WTC11 (cell line): ENCODE measurements at regions not wholly inside any gene's neighbourhood (a gene's known extent, or its start where the extent isn't known, plus 50 kb on each side); places are given as distances from the start of the nearest gene placed in this dataset.
"Not testable (repeated sequence)": the region's sequence is repeated elsewhere in the genome, so short reads cannot be mapped to it uniquely, and the experiment has no call there.

Experiments used
- ATF3 ChIP-seq: sonication (generic); formaldehyde crosslinking; conservative IDR thresholded peaks from 2 replicates; pipeline ENCODE4 v1.8.1; 2022; ENCODE audit warnings: mild to moderate bottlenecking, missing genetic modification reagents
- ATF6 ChIP-seq: sonication (generic); formaldehyde crosslinking; IDR thresholded peaks from 2 replicates; pipeline ENCODE4 v1.8.1; 2023; ENCODE audit warnings: mild to moderate bottlenecking, missing genetic modification reagents
- CREB1 ChIP-seq: sonication (generic); formaldehyde crosslinking; IDR thresholded peaks from 2 replicates; pipeline ENCODE4 v1.8.0; 2023; ENCODE audit warnings: mild to moderate bottlenecking, missing genetic modification reagents
- KAT7 ChIP-seq: sonication (generic); formaldehyde crosslinking; IDR thresholded peaks from 2 replicates; pipeline ENCODE4 v1.8.1; 2023; ENCODE audit warnings: missing genetic modification reagents, mild to moderate bottlenecking, borderline replicate concordance
- NFE2L1 ChIP-seq: sonication (generic); formaldehyde crosslinking; IDR thresholded peaks from 2 replicates; pipeline ENCODE4 v1.8.1; 2023; ENCODE audit warnings: missing genetic modification reagents
- PRRX2 ChIP-seq: fragments of 250-450 bp; sonication (Bioruptor Pico); IDR thresholded peaks from 2 replicates; pipeline ENCODE4 v1.8.0; 2021; ENCODE audit warnings: mild to moderate bottlenecking
- SMAD4 ChIP-seq: sonication (generic); formaldehyde crosslinking; IDR thresholded peaks from 2 replicates; pipeline ENCODE4 v1.8.0; 2022; ENCODE audit warnings: mild to moderate bottlenecking, missing genetic modification reagents
- SP1 ChIP-seq: sonication (generic); formaldehyde crosslinking; conservative IDR thresholded peaks from 2 replicates; pipeline ENCODE4 v1.8.1; 2022; ENCODE audit warnings: missing genetic modification reagents
- TCF7 ChIP-seq: sonication (generic); formaldehyde crosslinking; IDR thresholded peaks from 2 replicates; pipeline ENCODE4 v1.8.0; 2022; ENCODE audit warnings: mild to moderate bottlenecking, low read depth, missing genetic modification reagents, moderate library complexity
- USF2 ChIP-seq: sonication (generic); formaldehyde crosslinking; IDR thresholded peaks from 2 replicates; pipeline ENCODE4 v1.8.1; 2023; ENCODE audit warnings: mild to moderate bottlenecking, missing genetic modification reagents, moderate library complexity
- TF ChIP-seq, protein P1 (sequence below): fragments of 200-600 bp; IDR thresholded peaks from 2 replicates; pipeline ENCODE4 v1.8.0; 2022; ENCODE audit warnings: antibody characterized with exemption
- TF ChIP-seq, protein P2 (sequence below): sonication (generic); formaldehyde crosslinking; IDR thresholded peaks from 2 replicates; pipeline ENCODE4 v1.8.0; 2022; ENCODE audit warnings: mild to moderate bottlenecking, missing genetic modification reagents

DNA sequence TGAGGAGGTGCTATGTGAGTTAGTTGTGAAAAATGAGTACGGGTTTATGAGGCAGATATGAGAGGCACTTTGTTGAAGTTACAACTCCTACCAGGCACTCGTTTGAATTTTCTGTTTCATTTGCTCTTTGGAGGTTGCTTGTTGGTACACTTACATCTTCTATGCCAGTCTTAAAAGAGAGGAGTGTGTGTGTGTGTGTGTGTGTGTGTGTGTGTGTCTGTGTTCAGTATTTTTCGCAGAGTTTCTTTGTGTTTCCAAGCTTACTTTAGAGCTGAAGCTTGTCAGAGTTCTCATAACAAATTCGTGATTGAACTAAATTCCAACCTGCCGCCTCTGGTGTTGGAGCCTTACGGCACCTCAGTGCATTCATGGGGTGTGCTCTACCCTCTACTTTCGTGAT lies 5276.4 kb upstream of the TPTE start:
- TF ChIP-seq NFE2L1 (CRISPR knock-in tag); ATF3 (CRISPR knock-in tag); TCF7; ATF6 (CRISPR knock-in tag); USF2 (CRISPR knock-in tag); KAT7; PRRX2; SP1 (CRISPR knock-in tag); SMAD4 (CRISPR knock-in tag); CREB1 (CRISPR knock-in tag): not testable (repeated sequence)
- TF ChIP-seq, protein P1, sequence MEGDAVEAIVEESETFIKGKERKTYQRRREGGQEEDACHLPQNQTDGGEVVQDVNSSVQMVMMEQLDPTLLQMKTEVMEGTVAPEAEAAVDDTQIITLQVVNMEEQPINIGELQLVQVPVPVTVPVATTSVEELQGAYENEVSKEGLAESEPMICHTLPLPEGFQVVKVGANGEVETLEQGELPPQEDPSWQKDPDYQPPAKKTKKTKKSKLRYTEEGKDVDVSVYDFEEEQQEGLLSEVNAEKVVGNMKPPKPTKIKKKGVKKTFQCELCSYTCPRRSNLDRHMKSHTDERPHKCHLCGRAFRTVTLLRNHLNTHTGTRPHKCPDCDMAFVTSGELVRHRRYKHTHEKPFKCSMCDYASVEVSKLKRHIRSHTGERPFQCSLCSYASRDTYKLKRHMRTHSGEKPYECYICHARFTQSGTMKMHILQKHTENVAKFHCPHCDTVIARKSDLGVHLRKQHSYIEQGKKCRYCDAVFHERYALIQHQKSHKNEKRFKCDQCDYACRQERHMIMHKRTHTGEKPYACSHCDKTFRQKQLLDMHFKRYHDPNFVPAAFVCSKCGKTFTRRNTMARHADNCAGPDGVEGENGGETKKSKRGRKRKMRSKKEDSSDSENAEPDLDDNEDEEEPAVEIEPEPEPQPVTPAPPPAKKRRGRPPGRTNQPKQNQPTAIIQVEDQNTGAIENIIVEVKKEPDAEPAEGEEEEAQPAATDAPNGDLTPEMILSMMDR = not testable (repeated sequence)
- TF ChIP-seq, protein P2, sequence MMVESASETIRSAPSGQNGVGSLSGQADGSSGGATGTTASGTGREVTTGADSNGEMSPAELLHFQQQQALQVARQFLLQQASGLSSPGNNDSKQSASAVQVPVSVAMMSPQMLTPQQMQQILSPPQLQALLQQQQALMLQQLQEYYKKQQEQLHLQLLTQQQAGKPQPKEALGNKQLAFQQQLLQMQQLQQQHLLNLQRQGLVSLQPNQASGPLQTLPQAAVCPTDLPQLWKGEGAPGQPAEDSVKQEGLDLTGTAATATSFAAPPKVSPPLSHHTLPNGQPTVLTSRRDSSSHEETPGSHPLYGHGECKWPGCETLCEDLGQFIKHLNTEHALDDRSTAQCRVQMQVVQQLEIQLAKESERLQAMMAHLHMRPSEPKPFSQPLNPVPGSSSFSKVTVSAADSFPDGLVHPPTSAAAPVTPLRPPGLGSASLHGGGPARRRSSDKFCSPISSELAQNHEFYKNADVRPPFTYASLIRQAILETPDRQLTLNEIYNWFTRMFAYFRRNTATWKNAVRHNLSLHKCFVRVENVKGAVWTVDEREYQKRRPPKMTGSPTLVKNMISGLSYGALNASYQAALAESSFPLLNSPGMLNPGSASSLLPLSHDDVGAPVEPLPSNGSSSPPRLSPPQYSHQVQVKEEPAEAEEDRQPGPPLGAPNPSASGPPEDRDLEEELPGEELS (CRISPR knock-in tag) = not testable (repeated sequence)
